NB4 (cell line): ENCODE measurements at regions not wholly inside any gene's neighbourhood (a gene's known extent, or its start where the extent isn't known, plus 50 kb on each side); places are given as distances from the start of the nearest gene placed in this dataset.

ENCODE experiments used
- MYC ChIP-seq: IDR thresholded peaks from 2 replicates; pipeline ENCODE4 v1.6.1; 2011; ENCODE audit warnings: low read depth, low read length
- POLR2A ChIP-seq: IDR thresholded peaks from 2 replicates; pipeline ENCODE4 v1.6.1; 2011; ENCODE audit warnings: mild to moderate bottlenecking; ENCODE audit not compliant: insufficient read length; ENCODE audit errors: extremely low read depth
- TF ChIP-seq, protein P1 (sequence below): IDR thresholded peaks from 2 replicates; pipeline ENCODE4 v1.6.1; 2011; ENCODE audit warnings: low read depth, low read length
- TF ChIP-seq, protein P2 (sequence below): IDR thresholded peaks from one replicate; pipeline ENCODE4 v1.5.1; 2012; ENCODE audit warnings: low read depth, low read length

DNA sequence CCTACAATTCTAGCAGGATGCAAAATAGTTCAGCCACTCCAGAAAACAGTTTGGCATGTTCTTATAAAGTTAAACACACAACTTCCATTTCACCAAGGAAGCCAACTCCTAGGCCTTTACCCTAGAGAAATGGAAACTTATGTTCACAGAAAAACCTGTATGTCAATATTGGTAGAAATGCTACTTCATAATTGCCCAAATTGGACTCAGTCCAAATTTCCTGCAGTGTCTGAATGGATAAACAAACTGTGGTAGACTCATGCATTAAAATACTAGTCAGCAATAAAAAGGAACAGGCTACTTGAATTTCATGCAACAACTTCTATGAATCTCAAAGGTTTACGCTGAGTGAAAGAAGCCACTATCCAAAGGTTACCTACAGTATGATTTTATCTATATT is 1738.8 kb upstream of the IGFBP7 start:
- TF ChIP-seq, protein P1, sequence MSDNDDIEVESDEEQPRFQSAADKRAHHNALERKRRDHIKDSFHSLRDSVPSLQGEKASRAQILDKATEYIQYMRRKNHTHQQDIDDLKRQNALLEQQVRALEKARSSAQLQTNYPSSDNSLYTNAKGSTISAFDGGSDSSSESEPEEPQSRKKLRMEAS, result no peak
- TF ChIP-seq, protein P2, sequence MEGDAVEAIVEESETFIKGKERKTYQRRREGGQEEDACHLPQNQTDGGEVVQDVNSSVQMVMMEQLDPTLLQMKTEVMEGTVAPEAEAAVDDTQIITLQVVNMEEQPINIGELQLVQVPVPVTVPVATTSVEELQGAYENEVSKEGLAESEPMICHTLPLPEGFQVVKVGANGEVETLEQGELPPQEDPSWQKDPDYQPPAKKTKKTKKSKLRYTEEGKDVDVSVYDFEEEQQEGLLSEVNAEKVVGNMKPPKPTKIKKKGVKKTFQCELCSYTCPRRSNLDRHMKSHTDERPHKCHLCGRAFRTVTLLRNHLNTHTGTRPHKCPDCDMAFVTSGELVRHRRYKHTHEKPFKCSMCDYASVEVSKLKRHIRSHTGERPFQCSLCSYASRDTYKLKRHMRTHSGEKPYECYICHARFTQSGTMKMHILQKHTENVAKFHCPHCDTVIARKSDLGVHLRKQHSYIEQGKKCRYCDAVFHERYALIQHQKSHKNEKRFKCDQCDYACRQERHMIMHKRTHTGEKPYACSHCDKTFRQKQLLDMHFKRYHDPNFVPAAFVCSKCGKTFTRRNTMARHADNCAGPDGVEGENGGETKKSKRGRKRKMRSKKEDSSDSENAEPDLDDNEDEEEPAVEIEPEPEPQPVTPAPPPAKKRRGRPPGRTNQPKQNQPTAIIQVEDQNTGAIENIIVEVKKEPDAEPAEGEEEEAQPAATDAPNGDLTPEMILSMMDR, result no peak
- TF ChIP-seq MYC, result no peak
- no peak for TF ChIP-seq POLR2A
